ENCODE measurements at regions not wholly inside any gene's neighbourhood (a gene's known extent, or its start where the extent isn't known, plus 50 kb on each side); places are given as distances from the start of the nearest gene placed in this dataset.
A peak's percentile ranks its signal among the peaks of the same experiment; 100 is the strongest.

DNA sequence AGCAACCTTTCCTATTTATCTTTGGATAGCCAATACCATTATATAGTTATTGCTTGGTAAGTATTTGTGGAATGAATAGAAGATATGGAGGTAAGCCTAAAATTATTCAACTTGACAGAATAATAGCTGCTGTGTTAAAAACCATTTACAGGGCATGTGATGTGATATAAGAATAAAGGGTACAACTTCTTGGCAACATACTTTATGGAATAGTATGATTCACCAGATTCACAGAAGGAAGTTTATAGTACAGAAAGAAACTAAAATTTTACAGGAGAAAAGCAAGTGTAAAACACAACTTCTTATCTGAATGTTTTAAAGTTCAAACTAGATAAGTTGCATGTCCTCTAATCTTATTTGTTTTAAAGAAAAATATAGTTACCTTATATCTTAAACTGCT, 186.4 kb upstream of the ZRANB2 start:
- no peak for DNase-seq (ENCODE audit: low read depth)

DNA sequence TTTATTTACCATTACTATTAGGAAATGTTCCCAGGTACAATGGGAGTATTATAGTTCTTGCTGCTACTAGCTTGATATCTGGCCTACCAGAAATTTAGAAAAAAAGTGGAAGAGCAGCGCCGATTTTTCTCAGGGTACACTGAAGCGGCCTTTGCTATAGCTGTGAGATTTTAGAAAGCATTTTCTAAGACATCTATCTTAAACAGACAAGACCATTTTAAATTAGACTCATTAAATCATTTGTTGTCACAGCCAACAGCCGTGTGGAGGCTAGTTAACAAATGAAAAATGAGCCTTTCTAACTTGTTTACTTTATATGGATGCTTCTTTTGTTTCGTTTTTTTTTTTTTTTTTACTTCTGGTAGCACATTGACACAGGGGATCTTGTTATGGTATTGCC, 183.2 kb upstream of the ZRANB2 start:
- no peak for DNase-seq (ENCODE audit: low read depth)

- no peak for DNase-seq (ENCODE audit: low read depth)
Measured at GRCh38 chr1:71262970-71263369, 182.1 kb upstream of the ZRANB2 start.

DNA sequence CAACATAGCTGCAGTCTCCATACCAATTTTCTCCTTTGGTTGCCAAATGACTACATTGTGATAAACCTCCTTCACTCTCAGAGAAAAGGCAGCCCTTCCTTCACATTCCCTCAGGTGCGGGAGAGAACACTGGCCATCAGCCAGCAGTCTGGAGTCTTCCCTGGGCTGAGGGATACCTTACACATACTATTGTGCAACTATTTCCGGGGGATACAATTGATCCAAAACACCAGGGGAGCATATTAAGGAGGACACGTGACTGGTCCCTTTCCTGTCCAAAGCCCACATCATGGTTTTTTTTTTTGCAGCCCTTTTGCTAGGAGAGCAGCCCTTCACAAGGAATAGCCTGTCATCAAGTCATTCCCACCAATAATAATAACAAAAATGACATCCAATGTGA, 172.1 kb upstream of the ZRANB2 start:
- no peak for DNase-seq (ENCODE audit: low read depth)

- DNase-seq (ENCODE audit: low read depth) = no peak
Measured at GRCh38 chr1:71245246-71245645, 164.4 kb upstream of the ZRANB2 start.

DNA sequence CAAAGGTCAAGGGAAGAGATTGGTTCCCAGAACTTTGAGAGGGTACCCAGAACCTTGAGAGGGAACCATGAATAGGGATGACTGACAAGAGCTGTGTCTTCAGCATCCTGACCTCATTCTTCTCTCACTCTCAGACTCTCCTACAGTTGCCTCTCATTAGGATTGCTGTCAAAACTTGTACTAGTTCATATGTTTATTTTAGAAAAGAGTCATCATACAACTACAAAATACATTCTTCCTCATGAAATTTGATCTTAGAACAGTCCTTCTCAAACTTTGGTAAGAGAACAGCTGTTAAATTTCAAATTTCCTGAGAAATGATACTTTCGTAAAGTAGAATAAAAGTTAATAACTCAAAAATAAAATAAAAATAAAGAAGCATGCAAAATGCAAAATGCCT, 161.4 kb upstream of the ZRANB2 start:
- no peak for DNase-seq (ENCODE audit: low read depth)

DNA sequence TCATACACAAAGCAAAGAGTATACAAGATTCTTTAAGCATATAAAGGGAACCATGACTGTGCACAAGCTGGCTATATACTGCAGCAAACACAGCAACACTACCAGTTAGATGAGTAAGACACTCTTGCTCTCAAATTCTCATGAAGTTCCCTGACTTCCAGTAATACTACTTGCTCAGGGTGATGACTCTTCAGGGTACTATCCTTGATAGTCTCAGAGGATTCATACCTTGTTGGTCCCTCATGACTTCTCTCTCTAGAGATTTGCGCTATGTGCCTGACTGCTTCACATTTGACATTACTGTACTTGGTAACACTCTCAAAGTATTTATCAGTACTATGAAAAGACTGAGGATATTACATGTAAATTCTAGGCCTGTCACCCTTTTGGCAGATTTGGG, 159.8 kb upstream of the ZRANB2 start:
- DNase-seq (ENCODE audit: low read depth) = no peak

GRCh38 chr1:71236503-71236902, 155.7 kb upstream of the ZRANB2 start:
- no peak for DNase-seq (ENCODE audit: low read depth)

DNA sequence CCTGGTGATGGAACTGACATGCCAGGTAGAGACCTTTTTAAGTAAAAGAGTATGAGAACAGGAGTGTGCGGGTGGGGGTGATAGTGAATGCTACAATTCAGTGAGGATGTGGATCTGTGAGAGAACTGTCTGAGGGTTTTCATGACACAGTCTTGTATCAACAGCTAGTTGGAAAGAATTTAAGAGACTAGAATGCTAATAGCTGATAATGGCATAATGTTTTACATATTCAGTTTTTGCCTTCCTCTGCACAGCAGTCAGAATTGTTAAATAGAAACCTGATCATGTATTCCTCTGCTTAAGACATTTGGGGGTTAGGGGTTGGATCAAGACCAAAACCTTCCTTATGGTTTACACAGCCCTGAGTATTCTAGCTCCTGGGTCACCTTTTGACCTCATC, 152.8 kb upstream of the ZRANB2 start:
- DNase-seq (ENCODE audit: low read depth) = no peak

DNA sequence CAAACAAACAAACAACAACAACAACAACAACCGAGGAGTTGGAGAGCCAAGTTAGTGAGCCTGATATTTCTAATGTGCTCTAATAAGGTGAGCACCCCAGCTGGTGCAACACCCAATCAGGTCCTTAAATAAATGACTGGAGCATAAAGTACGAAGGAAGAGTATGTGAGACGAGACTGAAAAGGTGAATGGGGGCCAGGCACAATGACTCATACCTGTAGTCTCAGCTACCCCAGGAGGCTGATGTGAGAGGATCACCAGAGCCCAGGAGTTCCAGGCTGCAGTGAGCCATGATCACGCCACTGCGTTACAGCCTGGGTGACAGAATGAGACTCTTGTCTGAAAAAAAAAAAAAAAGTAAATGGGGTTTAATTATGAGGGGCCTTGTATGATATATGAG, 152.0 kb upstream of the ZRANB2 start:
- DNase-seq (ENCODE audit: low read depth) = no peak

- no peak for DNase-seq (ENCODE audit: low read depth)
Measured at GRCh38 chr1:71232166-71232763, 151.4 kb upstream of the ZRANB2 start.

- no peak for DNase-seq (ENCODE audit: low read depth)
Measured at GRCh38 chr1:71231751-71232150, 150.9 kb upstream of the ZRANB2 start.

DNA sequence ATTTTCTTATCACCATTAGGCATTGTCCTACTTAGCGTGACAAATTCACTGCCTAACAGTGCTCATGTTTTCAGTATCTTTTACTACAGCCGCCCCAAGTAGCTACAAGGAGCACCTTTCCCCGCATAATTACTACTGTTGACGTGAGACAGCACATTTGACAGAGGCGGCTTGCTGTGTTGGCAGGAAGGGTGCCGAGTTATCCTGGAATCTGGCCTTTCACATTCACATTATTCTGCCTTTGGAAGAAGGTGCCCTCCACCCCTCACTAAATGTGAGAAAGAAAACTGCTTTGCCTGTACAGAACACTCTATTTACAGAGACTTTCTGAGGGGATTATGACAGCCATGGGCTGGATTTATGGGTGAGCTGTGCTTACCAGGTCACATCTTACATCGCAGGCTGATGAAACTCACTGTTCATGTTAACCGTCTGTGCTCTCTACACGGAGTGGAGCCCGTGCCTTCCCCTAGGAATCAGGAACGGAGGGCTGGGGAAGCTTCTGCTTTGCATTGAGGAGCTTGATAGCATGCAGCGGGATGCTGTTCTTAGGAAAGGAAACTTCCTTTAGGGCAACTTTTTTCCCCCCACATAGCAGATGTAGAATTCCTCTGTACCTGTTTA, 148.0 kb upstream of the ZRANB2 start:
- DNase-seq (ENCODE audit: low read depth) = no peak

DNA sequence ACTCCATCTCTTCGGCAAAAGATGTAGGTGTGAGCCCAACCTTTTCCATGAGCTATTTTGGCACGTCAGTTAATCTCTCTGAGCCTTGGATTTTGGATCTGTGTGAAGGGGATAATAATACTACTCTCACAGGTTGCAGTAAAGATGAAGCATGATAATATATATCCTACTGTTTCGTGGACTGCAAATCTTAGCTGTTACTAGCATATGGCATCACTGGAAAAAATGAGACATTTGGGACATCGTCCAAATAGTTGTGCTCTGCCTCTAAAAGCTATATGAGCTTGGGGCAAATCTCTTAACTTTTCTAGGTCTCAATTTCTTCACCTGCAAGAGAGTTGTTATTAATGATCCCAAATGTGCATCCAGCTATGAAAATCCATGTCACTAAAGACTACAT, 147.4 kb upstream of the ZRANB2 start:
- no peak for DNase-seq (ENCODE audit: low read depth)

GRCh38 chr1:71224741-71225377, 144.0 kb upstream of the ZRANB2 start:
- DNase-seq (ENCODE audit: low read depth) = no peak

- DNase-seq (ENCODE audit: low read depth) = peak; percentile 25
Measured at GRCh38 chr1:71223641-71224340, 143.0 kb upstream of the ZRANB2 start.

DNA sequence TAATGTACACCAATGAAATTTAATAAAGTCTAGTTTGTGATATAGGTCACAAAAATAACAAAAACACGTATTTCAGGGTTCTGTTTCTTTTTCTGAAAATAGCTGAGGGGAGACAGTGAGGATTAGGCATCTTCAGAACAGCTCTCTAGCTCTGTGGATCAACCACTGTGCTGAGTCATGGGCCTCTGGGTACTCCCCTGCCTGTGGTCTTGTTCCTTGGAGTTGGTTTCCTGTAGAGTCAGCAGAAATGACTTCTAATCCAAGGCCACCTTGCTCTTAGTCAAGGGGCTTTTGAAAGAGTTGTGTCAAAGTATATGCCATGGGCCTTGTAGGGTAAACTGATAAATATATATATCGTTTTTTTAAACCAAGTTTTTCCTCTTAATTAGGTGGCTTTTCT, 141.8 kb upstream of the ZRANB2 start:
- no peak for DNase-seq (ENCODE audit: low read depth)

GRCh38 chr1:71210718-71211117, 129.9 kb upstream of the ZRANB2 start:
- no peak for DNase-seq (ENCODE audit: low read depth)

DNA sequence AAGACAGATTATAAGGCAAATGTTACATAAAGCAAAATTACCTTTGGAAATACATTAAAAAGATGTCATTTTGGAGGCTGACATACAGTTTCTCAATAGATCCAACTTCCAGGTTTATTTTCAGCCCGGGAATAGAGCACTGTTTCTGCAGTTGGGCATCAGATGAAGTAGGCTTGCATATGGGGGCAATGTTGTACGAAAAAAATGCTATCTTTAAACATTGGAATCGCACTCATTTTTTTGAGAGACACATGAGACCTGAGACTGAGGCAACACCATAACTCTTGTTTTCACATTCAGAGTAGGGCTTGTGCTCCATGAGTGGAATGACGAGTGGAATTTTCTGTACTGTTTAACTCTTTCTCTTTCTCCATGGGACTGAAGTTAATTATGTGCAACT, 122.4 kb upstream of the ZRANB2 start:
- DNase-seq (ENCODE audit: low read depth) = no peak

DNA sequence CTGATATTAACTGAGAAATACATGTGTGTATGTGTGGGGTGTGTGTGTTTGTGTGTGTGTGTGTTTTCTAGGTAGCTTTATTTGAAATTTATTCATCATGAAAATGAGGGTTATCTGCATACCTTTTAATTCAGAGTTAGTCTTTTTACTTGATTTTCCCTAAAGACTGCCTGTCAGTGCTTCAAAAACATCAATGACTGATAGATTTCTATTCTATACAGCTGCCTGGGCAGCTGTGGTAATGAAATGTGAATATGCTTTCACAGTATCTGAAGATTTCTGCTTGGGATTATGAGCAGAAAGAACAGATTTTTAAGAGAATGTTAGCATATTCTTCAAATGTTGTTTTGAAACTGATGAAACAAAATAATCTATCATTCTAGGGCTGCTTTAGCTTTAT, 119.7 kb upstream of the ZRANB2 start:
- DNase-seq (ENCODE audit: low read depth) = no peak

DNA sequence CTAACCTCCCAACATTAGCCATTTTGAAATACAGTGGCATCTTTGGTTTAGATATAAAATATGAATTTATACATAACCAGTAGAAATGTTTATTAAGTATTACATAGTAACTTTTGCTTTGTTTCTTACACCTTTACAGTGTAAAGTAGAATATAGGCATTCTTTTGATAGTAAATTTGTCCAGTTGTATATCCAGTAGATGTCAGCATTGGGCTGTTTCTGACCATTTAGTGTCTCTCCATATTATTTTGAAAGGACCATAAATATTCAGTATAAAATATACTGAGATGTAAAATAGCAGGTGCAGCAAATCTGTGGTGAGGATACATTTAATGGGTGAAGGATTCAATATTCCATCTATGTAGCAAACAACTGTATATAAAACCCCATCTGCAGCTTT, 115.8 kb upstream of the ZRANB2 start:
- peak; percentile 4 for DNase-seq (ENCODE audit: low read depth)

GRCh38 chr1:71193153-71193552, 112.3 kb upstream of the ZRANB2 start:
- DNase-seq (ENCODE audit: low read depth) = no peak

DNA sequence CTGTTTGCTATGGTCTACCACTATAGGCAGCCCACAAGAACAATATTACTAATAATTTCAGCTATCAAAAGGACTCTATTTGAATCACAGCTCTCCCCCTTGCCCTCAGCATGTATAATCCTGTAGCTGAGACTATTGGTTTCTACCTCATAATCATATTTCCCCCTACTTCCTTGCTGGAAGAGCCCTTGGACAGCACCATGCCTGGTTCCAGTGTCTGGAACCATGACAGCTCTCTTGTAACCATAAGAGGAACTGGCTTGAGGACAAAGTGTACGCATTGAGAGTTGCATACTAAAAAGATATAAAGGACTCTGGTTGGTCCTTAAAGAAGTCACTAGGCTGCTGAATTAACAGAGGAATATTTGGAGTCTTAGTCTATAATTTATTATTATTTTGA, 110.7 kb upstream of the ZRANB2 start:
- no peak for DNase-seq (ENCODE audit: low read depth)

Measured in forelimb muscle (tissue), 1 donor.